Stomach (tissue), 8 donors: ENCODE measurements at regions not wholly inside any gene's neighbourhood (a gene's known extent, or its start where the extent isn't known, plus 50 kb on each side); places are given as distances from the start of the nearest gene placed in this dataset.

Experiments
- DNase-seq, 2 donors: peaks; one replicate each; pipeline versions ENCODE4 v3.0.0 to v3.0.0-alpha.2; 2013 to 2019
- H3K27ac ChIP-seq, 5 donors: fragments of 200-600 bp in 4 of 5; sonication (generic) in 4 of 5; one replicate each; pipeline ENCODE4 v1.5.1; 2013 to 2019; ENCODE audit warnings: mild to moderate bottlenecking in 1 of 5, moderate library complexity in 1 of 5
- H3K27me3 ChIP-seq, 3 donors: fragments of 200-600 bp; sonication (generic); one replicate each; pipeline ENCODE4 v1.5.1; 2017 to 2019; ENCODE audit warnings: mixed run types in 1 of 3
- H3K36me3 ChIP-seq, 4 donors: fragments of 200-600 bp; sonication (generic); 1 replicate in 3 of 4; 2 replicates in 1 of 4; pipeline ENCODE4 v1.5.1; 2016 to 2019
- H3K4me1 ChIP-seq, 4 donors: fragments of 200-600 bp; sonication (generic); one replicate each; pipeline ENCODE4 v1.5.1; 2016 to 2019
- H3K4me3 ChIP-seq, 4 donors: fragments of 200-600 bp; sonication (generic) in 3 of 4; one replicate each; pipeline ENCODE4 v1.5.1; 2016 to 2019; ENCODE audit warnings: mild to moderate bottlenecking in 1 of 4
- H3K9me3 ChIP-seq, 4 donors: fragments of 200-600 bp; sonication (generic); one replicate each; pipeline ENCODE4 v1.5.1; 2016 to 2019
- CTCF ChIP-seq, 7 experiments: fragments of 450-650 bp in 4 of 7; fragments of 200-600 bp in 3 of 7; sonication (generic) in 3 of 7; IDR thresholded peaks; one replicate each; pipeline ENCODE4 v1.5.1; 2016 to 2019; ENCODE audit warnings: antibody characterized with exemption in 7 of 7, control low read depth in 2 of 7, mild to moderate bottlenecking in 1 of 7
- EP300 ChIP-seq: sonication (generic); formaldehyde crosslinking; IDR thresholded peaks from one replicate; pipeline ENCODE4 v1.6.1; 2017; ENCODE audit warnings: antibody characterized with exemption
- POLR2A ChIP-seq, 4 donors: fragments of 450-650 bp; IDR thresholded peaks; one replicate each; pipeline ENCODE4 v1.6.1; 2016; ENCODE audit warnings: antibody characterized with exemption in 4 of 4, control low read depth in 2 of 4, mild to moderate bottlenecking in 1 of 4, moderate library complexity in 1 of 4
- POLR2AphosphoS5 ChIP-seq, 3 donors: sonication (generic); formaldehyde crosslinking; IDR thresholded peaks; one replicate each; pipeline ENCODE4 v1.6.1; 2016; ENCODE audit warnings: antibody characterized with exemption in 3 of 3
- WGBS, 5 donors: extraction: QIAGEN DNeasy Blood & Tissue Kit in 3 of 5; methylation state at CpG; one replicate each; pipeline versions ENCODE4 v1.1.5 to v1.1.7; 2013 to 2018; 5-methylcytosine and 5-hydroxymethylcytosine counted together
- intact Hi-C: fragments of 100-400 bp; cut with DNase I; formaldehyde crosslinking; loops from one replicate; pipeline ENCODE4 v1.15.1; 2023; ENCODE audit warnings: low total_unique reads
- donor health status: healthy with polysubstance abuse.
- donor health status: Bipolar disorder and iron deficiency.
- donor health status: healthy.

- H3K9me3 ChIP-seq: no peaks in the 10 kb centered on the region
- no peak overlapping the region for H3K27ac ChIP-seq
- H3K4me1 ChIP-seq: no peaks in the 10 kb centered on the region
- DNase-seq: no peak
- 46 to 87% (median 76%) methylated on average over 1 of the region's 1 CpG for WGBS, 5 donors
- no peaks in the 10 kb centered on the region for H3K36me3 ChIP-seq
- TF ChIP-seq POLR2AphosphoS5 (IDR thresholded peaks at IDR 0.05) (no peak), EP300 (no peak), CTCF (IDR thresholded peaks at IDR 0.05) (no peak), POLR2A (IDR thresholded peaks at IDR 0.05) (no peak)
- no peaks in the 10 kb centered on the region for H3K27me3 ChIP-seq
- H3K4me3 ChIP-seq: no peak overlapping the region
- intact Hi-C loops: no loop called here
Observed at GRCh38 chr12:78305808-78306207, 475.1 kb downstream of the NAV3 start.

GRCh38 chr12:78306236-78306635 lies 475.5 kb downstream of the NAV3 start:
- H3K27me3 ChIP-seq: no peaks in the 10 kb centered on the region
- no peak for DNase-seq
- H3K4me3 ChIP-seq: no peak overlapping the region
- no peak overlapping the region for H3K27ac ChIP-seq
- H3K4me1 ChIP-seq: no peaks in the 10 kb centered on the region
- no peaks in the 10 kb centered on the region for H3K9me3 ChIP-seq
- TF ChIP-seq CTCF (IDR thresholded peaks at IDR 0.05) (no peak), POLR2AphosphoS5 (IDR thresholded peaks at IDR 0.05) (no peak), EP300 (no peak), POLR2A (IDR thresholded peaks at IDR 0.05) (no peak)
- intact Hi-C loops: no loop called here
- H3K36me3 ChIP-seq: no peaks in the 10 kb centered on the region

- no peaks in the 10 kb centered on the region for H3K36me3 ChIP-seq
- H3K27ac ChIP-seq: no peak overlapping the region
- DNase-seq: no peak
- no peaks in the 10 kb centered on the region for H3K4me1 ChIP-seq
- intact Hi-C loops: no loop called here
- H3K27me3 ChIP-seq: no peaks in the 10 kb centered on the region
- no peak for TF ChIP-seq CTCF (IDR thresholded peaks at IDR 0.05)
- TF ChIP-seq EP300: no peak
- TF ChIP-seq POLR2A (IDR thresholded peaks at IDR 0.05): no peak
- no peak for TF ChIP-seq POLR2AphosphoS5 (IDR thresholded peaks at IDR 0.05)
- H3K4me3 ChIP-seq: no peak overlapping the region
- no peaks in the 10 kb centered on the region for H3K9me3 ChIP-seq
Observed at GRCh38 chr12:78308701-78309100, 478.0 kb downstream of the NAV3 start.

- TF ChIP-seq POLR2AphosphoS5 (IDR thresholded peaks at IDR 0.05): no peak
- no peak for TF ChIP-seq CTCF (IDR thresholded peaks at IDR 0.05)
- TF ChIP-seq POLR2A (IDR thresholded peaks at IDR 0.05): no peak
- TF ChIP-seq EP300: no peak
- DNase-seq: no peak
- Histone ChIP-seq H3K4me3 (no peak overlapping the region), H3K9me3 (no peaks in the 10 kb centered on the region), H3K27me3 (no peaks in the 10 kb centered on the region), H3K4me1 (no peaks in the 10 kb centered on the region), H3K36me3 (no peaks in the 10 kb centered on the region), H3K27ac (no peak overlapping the region)
- intact Hi-C loops: no loop called here
- 55 to 63% (median 59%) methylated on average over 3 of the region's 3 CpGs for WGBS, 5 donors
Observed at GRCh38 chr12:78315028-78315427, 484.3 kb downstream of the NAV3 start.

- intact Hi-C loops: no loop called here
- Histone ChIP-seq H3K27me3 (no peaks in the 10 kb centered on the region), H3K9me3 (no peaks in the 10 kb centered on the region), H3K4me3 (no peak overlapping the region), H3K36me3 (no peaks in the 10 kb centered on the region), H3K27ac (no peak overlapping the region), H3K4me1 (no peaks in the 10 kb centered on the region)
- DNase-seq: no peak
- TF ChIP-seq CTCF (IDR thresholded peaks at IDR 0.05): no peak
- no peak for TF ChIP-seq POLR2A (IDR thresholded peaks at IDR 0.05)
- TF ChIP-seq POLR2AphosphoS5 (IDR thresholded peaks at IDR 0.05): no peak
- TF ChIP-seq EP300: no peak
- 49 to 61% (median 56%) methylated on average over 4 of the region's 4 CpGs for WGBS, 5 donors
Observed at GRCh38 chr12:78316136-78316535, 485.4 kb downstream of the NAV3 start.
